ENCODE measurements at regions not wholly inside any gene's neighbourhood (a gene's known extent, or its start where the extent isn't known, plus 50 kb on each side); places are given as distances from the start of the nearest gene placed in this dataset.

GRCh38 chrX:1874416-1874815, 259.6 kb downstream of the ASMT start:
- Histone ChIP-seq H3K4me1 (ENCODE audit: control insufficient read depth, insufficient read depth, low read length) (no peaks in the 10 kb centered on the region), H3K9me3 (ENCODE audit: control insufficient read depth, insufficient read depth, low read depth, low read length) (no peaks in the 10 kb centered on the region; the same call in 1 of the 2 replicates), H3K4me3 (ENCODE audit: low read depth, low read length) (no peak overlapping the region), H3K36me3 (ENCODE audit: control insufficient read depth in 2 of 2, insufficient read depth in 1 of 2, low read length in 2 of 2) (no peaks in the 10 kb centered on the region; a peak in 1 of 3 replicates), H3K27ac (ENCODE audit: extremely low read depth, low read depth, low read length) (no peak overlapping the region)
- TF ChIP-seq SCRT1 (tag by site-specific recombination; IDR thresholded peaks at IDR 0.05; ENCODE audit: borderline replicate concordance), result peak; percentile 72; the same call in 1 of the 2 replicates
- TF ChIP-seq ZNF362 (tag by site-specific recombination; IDR thresholded peaks at IDR 0.05), result no peak
- peak; percentile 77 for TF ChIP-seq SCRT2 (tag by site-specific recombination; IDR thresholded peaks at IDR 0.05)
- no peak for TF ChIP-seq ZNF645 (tag by site-specific recombination; IDR thresholded peaks at IDR 0.05)
- TF ChIP-seq ZFHX2 (tag by site-specific recombination; conservative IDR thresholded peaks at IDR 0.05), result no peak
- no peak for TF ChIP-seq ZNF133 (tag by site-specific recombination; IDR thresholded peaks at IDR 0.05)
- TF ChIP-seq YY1 (tag by site-specific recombination; IDR thresholded peaks at IDR 0.05), result no peak
- no peak for TF ChIP-seq ZFP37 (tag by site-specific recombination; IDR thresholded peaks at IDR 0.05)
- ChIA-PET CTCF (no interaction called here), POLR2A (no interaction called here)

GRCh38 chrX:1874899-1875298, 260.0 kb downstream of the ASMT start:
- TF ChIP-seq MYNN (tag by site-specific recombination; IDR thresholded peaks at IDR 0.05; ENCODE audit: borderline replicate concordance) (no peak), ZNF404 (tag by site-specific recombination; IDR thresholded peaks at IDR 0.05) (no peak), ZNF501 (tag by site-specific recombination; IDR thresholded peaks at IDR 0.05) (no peak), ZXDB (tag by site-specific recombination; IDR thresholded peaks at IDR 0.05) (no peak), ZNF146 (tag by site-specific recombination; IDR thresholded peaks at IDR 0.05) (peak; percentile 77), ZNF341 (tag by site-specific recombination; IDR thresholded peaks at IDR 0.05; ENCODE audit: low read depth) (no peak), ZBTB7A (tag by site-specific recombination; IDR thresholded peaks at IDR 0.05; ENCODE audit: low read depth) (no peak), ZBTB49 (tag by site-specific recombination; IDR thresholded peaks at IDR 0.05; ENCODE audit: low read depth) (no peak)
- CTCF ChIA-PET, result no interaction called here

GRCh38 chrX:1876041-1876440, 261.2 kb downstream of the ASMT start:
- Histone ChIP-seq H3K4me1 (ENCODE audit: control insufficient read depth, insufficient read depth, low read length) (no peaks in the 10 kb centered on the region), H3K4me3 (ENCODE audit: low read depth, low read length) (no peak overlapping the region), H3K27ac (ENCODE audit: extremely low read depth, low read depth, low read length) (no peak overlapping the region), H3K9me3 (ENCODE audit: control insufficient read depth, insufficient read depth, low read depth, low read length) (no peaks in the 10 kb centered on the region; the same call in 1 of the 2 replicates), H3K36me3 (ENCODE audit: control insufficient read depth in 2 of 2, insufficient read depth in 1 of 2, low read length in 2 of 2) (no peaks in the 10 kb centered on the region; a peak in 1 of 3 replicates)
- POLR2A ChIA-PET, result no interaction called here
- CTCF ChIA-PET, result no interaction called here
- no peak for TF ChIP-seq ZNF214 (tag by site-specific recombination; IDR thresholded peaks at IDR 0.05; ENCODE audit: borderline replicate concordance)
- TF ChIP-seq WT1 (tag by site-specific recombination; IDR thresholded peaks at IDR 0.05), result no peak
- no peak for TF ChIP-seq ZNF510 (tag by site-specific recombination; IDR thresholded peaks at IDR 0.05; ENCODE audit: insufficient replicate concordance)
- TF ChIP-seq INSM2 (tag by site-specific recombination; IDR thresholded peaks at IDR 0.05), result no peak
- TF ChIP-seq ZNF274 (IDR thresholded peaks at IDR 0.05; ENCODE audit: low read length), result no peak
- no peak for TF ChIP-seq ZNF274 (tag by site-specific recombination; IDR thresholded peaks at IDR 0.05; ENCODE audit: borderline replicate concordance)
- no peak for TF ChIP-seq ZNF175 (tag by site-specific recombination; IDR thresholded peaks at IDR 0.05)
- no peak for TF ChIP-seq ZNF112 (tag by site-specific recombination; IDR thresholded peaks at IDR 0.05)
- no peak for TF ChIP-seq ZNF473 (tag by site-specific recombination; IDR thresholded peaks at IDR 0.05)
- no peak for TF ChIP-seq ZNF529 (tag by site-specific recombination; IDR thresholded peaks at IDR 0.05; ENCODE audit: insufficient replicate concordance)

More at GRCh38 chrX:1874899-1875298, 260.0 kb downstream of the ASMT start:
- H3K9me3 ChIP-seq (ENCODE audit: control insufficient read depth, insufficient read depth, low read depth, low read length), result no peaks in the 10 kb centered on the region; the same call in 1 of the 2 replicates
- H3K27ac ChIP-seq (ENCODE audit: extremely low read depth, low read depth, low read length), result no peak overlapping the region
- POLR2A ChIA-PET, result no interaction called here
- H3K4me3 ChIP-seq (ENCODE audit: low read depth, low read length), result no peak overlapping the region
- no peaks in the 10 kb centered on the region; a peak in 1 of 3 replicates for H3K36me3 ChIP-seq (ENCODE audit: control insufficient read depth in 2 of 2, insufficient read depth in 1 of 2, low read length in 2 of 2)
- H3K4me1 ChIP-seq (ENCODE audit: control insufficient read depth, insufficient read depth, low read length), result no peaks in the 10 kb centered on the region
